WTC11 (cell line): ENCODE measurements at regions not wholly inside any gene's neighbourhood (a gene's known extent, or its start where the extent isn't known, plus 50 kb on each side); places are given as distances from the start of the nearest gene placed in this dataset.

Experiments used
- ATAC-seq: fragments of 200-7000 bp; cut with Tn5 transposase; 2 replicates; pipeline ENCODE4 v1.10.0; 2021; ENCODE audit warnings: mild to moderate bottlenecking, moderate library complexity
- CTCF ChIA-PET: fragments of 300-600 bp; sonication (Branson Sonifier 250); formaldehyde crosslinking; loops from one replicate; lab custom pipeline; 2021; ENCODE audit warnings: antibody characterized with exemption; lab: Charles Lee
- POLR2A ChIA-PET: fragments of 350-600 bp; sonication (Branson Sonifier 250); formaldehyde crosslinking; loops from one replicate; lab custom pipeline; 2021; ENCODE audit warnings: antibody characterized with exemption; lab: Charles Lee
- DNase-seq: peaks from one replicate; pipeline ENCODE4 v3.0.0; 2021; ENCODE audit warnings: low spot score
- H3K27ac Mint-ChIP-seq: 2 replicates; pipeline ENCODE4 v1.8.0; 2021; ENCODE audit warnings: mixed read lengths
- H3K27me3 Mint-ChIP-seq: 2 replicates; pipeline ENCODE4 v1.8.0; 2021; ENCODE audit warnings: low read depth, mild to moderate bottlenecking, moderate library complexity, mixed read lengths
- H3K36me3 Mint-ChIP-seq: 2 replicates; pipeline ENCODE4 v1.8.0; 2021; ENCODE audit warnings: mixed read lengths
- H3K4me1 Mint-ChIP-seq: 2 replicates; pipeline ENCODE4 v1.8.0; 2022; ENCODE audit warnings: mixed read lengths
- H3K4me3 Mint-ChIP-seq: 2 replicates; pipeline ENCODE4 v1.8.0; 2021; ENCODE audit warnings: mild to moderate bottlenecking, moderate library complexity, mixed read lengths
- H3K9me3 Mint-ChIP-seq: 2 replicates; pipeline ENCODE4 v1.8.0; 2021; ENCODE audit warnings: mixed read lengths
- ATF2 ChIP-seq: sonication (generic); formaldehyde crosslinking; IDR thresholded peaks from 2 replicates; pipeline ENCODE4 v1.8.1; 2022; ENCODE audit warnings: low read depth, missing genetic modification reagents, borderline replicate concordance
- CREM ChIP-seq: sonication (generic); formaldehyde crosslinking; IDR thresholded peaks from 2 replicates; pipeline ENCODE4 v1.8.1; 2022; ENCODE audit warnings: mild to moderate bottlenecking, missing genetic modification reagents, moderate library complexity
- CTCF ChIP-seq: fragments of 200-600 bp; IDR thresholded peaks from 2 replicates; pipeline ENCODE4 v1.8.0; 2022; ENCODE audit warnings: antibody characterized with exemption
- ELF4 ChIP-seq: sonication (generic); formaldehyde crosslinking; IDR thresholded peaks from 2 replicates; pipeline ENCODE4 v1.8.1; 2022; ENCODE audit warnings: low read depth, mild to moderate bottlenecking, moderate library complexity, missing genetic modification reagents
- ETV6 ChIP-seq: sonication (generic); formaldehyde crosslinking; IDR thresholded peaks from 2 replicates; pipeline ENCODE4 v1.8.1; 2022; ENCODE audit warnings: mild to moderate bottlenecking, missing genetic modification reagents
- FOXJ3 ChIP-seq: sonication (generic); formaldehyde crosslinking; IDR thresholded peaks from 2 replicates; pipeline ENCODE4 v1.9.0; 2021; ENCODE audit warnings: missing genetic modification reagents, mild to moderate bottlenecking, borderline replicate concordance
- HMGXB4 ChIP-seq: sonication (generic); formaldehyde crosslinking; IDR thresholded peaks from 2 replicates; pipeline ENCODE4 v1.8.1; 2023; ENCODE audit warnings: mild to moderate bottlenecking, moderate library complexity, missing genetic modification reagents
- IRF1 ChIP-seq: sonication (generic); formaldehyde crosslinking; IDR thresholded peaks from 2 replicates; pipeline ENCODE4 v1.8.0; 2023; ENCODE audit warnings: missing genetic modification reagents
- IRF2 ChIP-seq: sonication (generic); formaldehyde crosslinking; IDR thresholded peaks from 2 replicates; pipeline ENCODE4 v1.8.0; 2022; ENCODE audit warnings: low read depth, missing genetic modification reagents, borderline replicate concordance
- MXD4 ChIP-seq: fragments of 250-450 bp; sonication (Bioruptor Pico); IDR thresholded peaks from 2 replicates; pipeline ENCODE4 v1.8.0; 2021; ENCODE audit warnings: mild to moderate bottlenecking, moderate library complexity, borderline replicate concordance
- NR1H2 ChIP-seq: sonication (generic); formaldehyde crosslinking; IDR thresholded peaks from 2 replicates; pipeline ENCODE4 v1.9.0; 2021; ENCODE audit warnings: mild to moderate bottlenecking, moderate library complexity, missing genetic modification reagents
- SOX15 ChIP-seq: fragments of 250-450 bp; sonication (Bioruptor Pico); IDR thresholded peaks from 2 replicates; pipeline ENCODE4 v1.9.0; 2021; ENCODE audit warnings: mild to moderate bottlenecking
- ZBTB21 ChIP-seq: sonication (generic); formaldehyde crosslinking; IDR thresholded peaks from 2 replicates; pipeline ENCODE4 v1.8.1; 2023; ENCODE audit warnings: mild to moderate bottlenecking, missing genetic modification reagents, borderline replicate concordance
- ZNF121 ChIP-seq: sonication (generic); formaldehyde crosslinking; IDR thresholded peaks from 2 replicates; pipeline ENCODE4 v1.8.0; 2023; ENCODE audit warnings: missing genetic modification reagents
- ZNF138 ChIP-seq: sonication (generic); formaldehyde crosslinking; conservative IDR thresholded peaks from 2 replicates; pipeline ENCODE4 v1.8.1; 2022; ENCODE audit warnings: mild to moderate bottlenecking, moderate library complexity, missing genetic modification reagents
- ZNF232 ChIP-seq: sonication (generic); formaldehyde crosslinking; IDR thresholded peaks from 2 replicates; pipeline ENCODE4 v1.8.0; 2022; ENCODE audit warnings: mild to moderate bottlenecking, missing genetic modification reagents
- ZNF317 ChIP-seq: sonication (generic); formaldehyde crosslinking; IDR thresholded peaks from 2 replicates; pipeline ENCODE4 v1.8.1; 2023; ENCODE audit warnings: low read depth, mild to moderate bottlenecking, moderate library complexity, missing genetic modification reagents, borderline replicate concordance
- TF ChIP-seq, protein P1 (sequence below): fragments of 250-450 bp; sonication (Bioruptor Pico); IDR thresholded peaks from 2 replicates; pipeline ENCODE4 v1.9.0; 2021; ENCODE audit warnings: mild to moderate bottlenecking, borderline replicate concordance
- TF ChIP-seq, protein P2 (sequence below): sonication (generic); formaldehyde crosslinking; IDR thresholded peaks from 2 replicates; pipeline ENCODE4 v1.8.1; 2023; ENCODE audit warnings: mild to moderate bottlenecking, missing genetic modification reagents
- TF ChIP-seq, protein P3 (sequence below): sonication (generic); formaldehyde crosslinking; IDR thresholded peaks from 2 replicates; pipeline ENCODE4 v1.8.1; 2023; ENCODE audit warnings: mild to moderate bottlenecking, missing genetic modification reagents, moderate library complexity

DNA sequence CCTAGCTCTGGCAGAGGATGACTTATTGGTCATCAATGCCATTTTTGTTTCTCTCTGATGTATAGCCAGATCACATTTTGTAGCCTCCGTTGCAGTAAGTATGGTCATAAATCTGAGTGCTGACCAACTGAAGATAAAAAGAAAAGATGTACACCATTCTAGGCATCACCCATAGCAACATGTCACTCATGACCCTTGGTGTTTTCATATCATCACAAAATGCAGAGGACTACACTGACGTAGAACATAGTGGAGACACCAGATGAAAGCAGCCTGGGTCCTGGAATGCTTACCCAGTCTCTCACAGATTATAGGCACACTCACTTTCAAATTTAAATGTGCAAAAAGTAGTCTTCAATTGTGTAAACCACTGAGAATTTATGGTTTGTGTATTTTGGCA is 172.8 kb downstream of the PDHA2 start (continued):
- TF ChIP-seq, protein P1, sequence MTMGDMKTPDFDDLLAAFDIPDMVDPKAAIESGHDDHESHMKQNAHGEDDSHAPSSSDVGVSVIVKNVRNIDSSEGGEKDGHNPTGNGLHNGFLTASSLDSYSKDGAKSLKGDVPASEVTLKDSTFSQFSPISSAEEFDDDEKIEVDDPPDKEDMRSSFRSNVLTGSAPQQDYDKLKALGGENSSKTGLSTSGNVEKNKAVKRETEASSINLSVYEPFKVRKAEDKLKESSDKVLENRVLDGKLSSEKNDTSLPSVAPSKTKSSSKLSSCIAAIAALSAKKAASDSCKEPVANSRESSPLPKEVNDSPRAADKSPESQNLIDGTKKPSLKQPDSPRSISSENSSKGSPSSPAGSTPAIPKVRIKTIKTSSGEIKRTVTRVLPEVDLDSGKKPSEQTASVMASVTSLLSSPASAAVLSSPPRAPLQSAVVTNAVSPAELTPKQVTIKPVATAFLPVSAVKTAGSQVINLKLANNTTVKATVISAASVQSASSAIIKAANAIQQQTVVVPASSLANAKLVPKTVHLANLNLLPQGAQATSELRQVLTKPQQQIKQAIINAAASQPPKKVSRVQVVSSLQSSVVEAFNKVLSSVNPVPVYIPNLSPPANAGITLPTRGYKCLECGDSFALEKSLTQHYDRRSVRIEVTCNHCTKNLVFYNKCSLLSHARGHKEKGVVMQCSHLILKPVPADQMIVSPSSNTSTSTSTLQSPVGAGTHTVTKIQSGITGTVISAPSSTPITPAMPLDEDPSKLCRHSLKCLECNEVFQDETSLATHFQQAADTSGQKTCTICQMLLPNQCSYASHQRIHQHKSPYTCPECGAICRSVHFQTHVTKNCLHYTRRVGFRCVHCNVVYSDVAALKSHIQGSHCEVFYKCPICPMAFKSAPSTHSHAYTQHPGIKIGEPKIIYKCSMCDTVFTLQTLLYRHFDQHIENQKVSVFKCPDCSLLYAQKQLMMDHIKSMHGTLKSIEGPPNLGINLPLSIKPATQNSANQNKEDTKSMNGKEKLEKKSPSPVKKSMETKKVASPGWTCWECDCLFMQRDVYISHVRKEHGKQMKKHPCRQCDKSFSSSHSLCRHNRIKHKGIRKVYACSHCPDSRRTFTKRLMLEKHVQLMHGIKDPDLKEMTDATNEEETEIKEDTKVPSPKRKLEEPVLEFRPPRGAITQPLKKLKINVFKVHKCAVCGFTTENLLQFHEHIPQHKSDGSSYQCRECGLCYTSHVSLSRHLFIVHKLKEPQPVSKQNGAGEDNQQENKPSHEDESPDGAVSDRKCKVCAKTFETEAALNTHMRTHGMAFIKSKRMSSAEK (CRISPR knock-in tag): no peak
- TF ChIP-seq ZNF317 (CRISPR knock-in tag) (no peak), NR1H2 (CRISPR knock-in tag) (no peak), HMGXB4 (CRISPR knock-in tag) (no peak), CTCF (no peak), ZBTB21 (CRISPR knock-in tag) (no peak)
- TF ChIP-seq, protein P2, sequence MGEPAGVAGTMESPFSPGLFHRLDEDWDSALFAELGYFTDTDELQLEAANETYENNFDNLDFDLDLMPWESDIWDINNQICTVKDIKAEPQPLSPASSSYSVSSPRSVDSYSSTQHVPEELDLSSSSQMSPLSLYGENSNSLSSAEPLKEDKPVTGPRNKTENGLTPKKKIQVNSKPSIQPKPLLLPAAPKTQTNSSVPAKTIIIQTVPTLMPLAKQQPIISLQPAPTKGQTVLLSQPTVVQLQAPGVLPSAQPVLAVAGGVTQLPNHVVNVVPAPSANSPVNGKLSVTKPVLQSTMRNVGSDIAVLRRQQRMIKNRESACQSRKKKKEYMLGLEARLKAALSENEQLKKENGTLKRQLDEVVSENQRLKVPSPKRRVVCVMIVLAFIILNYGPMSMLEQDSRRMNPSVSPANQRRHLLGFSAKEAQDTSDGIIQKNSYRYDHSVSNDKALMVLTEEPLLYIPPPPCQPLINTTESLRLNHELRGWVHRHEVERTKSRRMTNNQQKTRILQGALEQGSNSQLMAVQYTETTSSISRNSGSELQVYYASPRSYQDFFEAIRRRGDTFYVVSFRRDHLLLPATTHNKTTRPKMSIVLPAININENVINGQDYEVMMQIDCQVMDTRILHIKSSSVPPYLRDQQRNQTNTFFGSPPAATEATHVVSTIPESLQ (CRISPR knock-in tag): no peak

- DNase-seq (no peak), ATAC-seq (no peak)
- no peaks in the 10 kb centered on the region for H3K36me3 Mint-ChIP-seq
- 0 out of 2 replicates have a peak, but pooled peaks cover under 1% of the 10 kb centered on the region for H3K9me3 Mint-ChIP-seq
- H3K27ac Mint-ChIP-seq: no peak overlapping the region
- no peaks in the 10 kb centered on the region for H3K27me3 Mint-ChIP-seq
- peaks cover 13% of the 10 kb centered on the region for H3K4me1 Mint-ChIP-seq
- no peak overlapping the region for H3K4me3 Mint-ChIP-seq
- ChIA-PET CTCF (no interaction called here), POLR2A (interaction anchor here (0.5 kb wide), 1 partner anchor 247 kb away, joined by 3 read pairs; no protein-coding TSS in a partner anchor)
- TF ChIP-seq ZNF232 (CRISPR knock-in tag) (no peak), ETV6 (CRISPR knock-in tag) (no peak), ZNF138 (no peak), MXD4 (CRISPR knock-in tag) (no peak), ZNF121 (no peak), IRF1 (no peak), ELF4 (CRISPR knock-in tag) (no peak), ATF2 (CRISPR knock-in tag) (no peak), SOX15 (CRISPR knock-in tag) (no peak), IRF2 (CRISPR knock-in tag) (no peak), HMGXB4 (CRISPR knock-in tag) (no peak), CREM (CRISPR knock-in tag) (no peak), FOXJ3 (CRISPR knock-in tag) (no peak)
- TF ChIP-seq, protein P3, sequence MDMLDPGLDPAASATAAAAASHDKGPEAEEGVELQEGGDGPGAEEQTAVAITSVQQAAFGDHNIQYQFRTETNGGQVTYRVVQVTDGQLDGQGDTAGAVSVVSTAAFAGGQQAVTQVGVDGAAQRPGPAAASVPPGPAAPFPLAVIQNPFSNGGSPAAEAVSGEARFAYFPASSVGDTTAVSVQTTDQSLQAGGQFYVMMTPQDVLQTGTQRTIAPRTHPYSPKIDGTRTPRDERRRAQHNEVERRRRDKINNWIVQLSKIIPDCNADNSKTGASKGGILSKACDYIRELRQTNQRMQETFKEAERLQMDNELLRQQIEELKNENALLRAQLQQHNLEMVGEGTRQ (CRISPR knock-in tag): no peak
Measured at GRCh38 chr4:96016634-96017299, 176.9 kb downstream of the PDHA2 start.
